NT2/D1 (cell line): ENCODE measurements at regions not wholly inside any gene's neighbourhood (a gene's known extent, or its start where the extent isn't known, plus 50 kb on each side); places are given as distances from the start of the nearest gene placed in this dataset.

Experiments
- YY1 ChIP-seq: IDR thresholded peaks from 2 replicates; pipeline ENCODE4 v1.6.1; 2011; ENCODE audit not compliant: insufficient read length, insufficient read depth
- ZNF274 ChIP-seq: IDR thresholded peaks from 2 replicates; pipeline ENCODE4 v1.6.1; 2011; ENCODE audit warnings: mild to moderate bottlenecking, low read depth, low read length

- TF ChIP-seq YY1 (no peak), ZNF274 (no peak)
Observed at GRCh38 chr14:95979339-95980042, 59.7 kb upstream of the C14orf132 start.
